HFFc6 (cell line): ENCODE measurements at regions not wholly inside any gene's neighbourhood (a gene's known extent, or its start where the extent isn't known, plus 50 kb on each side); places are given as distances from the start of the nearest gene placed in this dataset.

Source experiments
- DNase-seq: peaks from one replicate; pipeline ENCODE4 v3.0.0-alpha.2; 2018
- H3K27ac Mint-ChIP-seq: 2 replicates; pipeline ENCODE4 v1.8.0; 2020; ENCODE audit warnings: mild to moderate bottlenecking, mixed read lengths
- H3K27me3 Mint-ChIP-seq: 2 replicates; pipeline ENCODE4 v1.8.0; 2021; ENCODE audit warnings: mild to moderate bottlenecking, moderate library complexity, mixed read lengths; ENCODE audit not compliant: insufficient read depth
- H3K36me3 Mint-ChIP-seq: 2 replicates; pipeline ENCODE4 v1.8.0; 2021; ENCODE audit warnings: low read depth, mixed read lengths
- H3K4me1 Mint-ChIP-seq: 2 replicates; pipeline ENCODE4 v1.8.0; 2020; ENCODE audit warnings: low read depth, mixed read lengths
- H3K4me3 Mint-ChIP-seq: 2 replicates; pipeline ENCODE4 v1.8.0; 2020; ENCODE audit warnings: mild to moderate bottlenecking, moderate library complexity, mixed read lengths
- H3K9me3 Mint-ChIP-seq: 2 replicates; pipeline ENCODE4 v1.8.0; 2020; ENCODE audit warnings: mild to moderate bottlenecking, mixed read lengths
- TF ChIP-seq, protein P1 (sequence below): fragments of 200-600 bp; sonication (generic); IDR thresholded peaks from 2 replicates; pipeline ENCODE4 v1.5.0; 2021; ENCODE audit warnings: antibody characterized with exemption, mild to moderate bottlenecking

DNA sequence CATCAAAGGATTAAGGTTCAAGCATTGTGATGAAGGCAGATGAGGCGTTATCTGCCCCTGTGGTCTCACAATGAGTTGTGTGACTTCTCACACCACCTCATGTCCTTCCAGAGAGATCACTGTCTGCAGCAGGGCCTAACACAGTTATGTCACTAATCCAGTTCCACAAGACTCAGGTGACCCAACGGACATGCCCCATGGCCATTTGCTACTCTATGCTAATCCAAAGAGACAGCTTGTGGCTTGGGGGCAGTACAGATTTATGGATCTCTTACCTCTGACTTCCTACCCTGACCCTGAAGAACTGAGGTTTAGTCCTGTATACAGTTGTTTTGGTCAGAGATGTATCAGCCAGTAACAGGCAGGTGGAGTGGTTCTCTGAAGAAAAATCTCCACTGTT, 147.1 kb downstream of the GLUL start:
- no peak overlapping the region for H3K4me3 Mint-ChIP-seq
- TF ChIP-seq, protein P1, sequence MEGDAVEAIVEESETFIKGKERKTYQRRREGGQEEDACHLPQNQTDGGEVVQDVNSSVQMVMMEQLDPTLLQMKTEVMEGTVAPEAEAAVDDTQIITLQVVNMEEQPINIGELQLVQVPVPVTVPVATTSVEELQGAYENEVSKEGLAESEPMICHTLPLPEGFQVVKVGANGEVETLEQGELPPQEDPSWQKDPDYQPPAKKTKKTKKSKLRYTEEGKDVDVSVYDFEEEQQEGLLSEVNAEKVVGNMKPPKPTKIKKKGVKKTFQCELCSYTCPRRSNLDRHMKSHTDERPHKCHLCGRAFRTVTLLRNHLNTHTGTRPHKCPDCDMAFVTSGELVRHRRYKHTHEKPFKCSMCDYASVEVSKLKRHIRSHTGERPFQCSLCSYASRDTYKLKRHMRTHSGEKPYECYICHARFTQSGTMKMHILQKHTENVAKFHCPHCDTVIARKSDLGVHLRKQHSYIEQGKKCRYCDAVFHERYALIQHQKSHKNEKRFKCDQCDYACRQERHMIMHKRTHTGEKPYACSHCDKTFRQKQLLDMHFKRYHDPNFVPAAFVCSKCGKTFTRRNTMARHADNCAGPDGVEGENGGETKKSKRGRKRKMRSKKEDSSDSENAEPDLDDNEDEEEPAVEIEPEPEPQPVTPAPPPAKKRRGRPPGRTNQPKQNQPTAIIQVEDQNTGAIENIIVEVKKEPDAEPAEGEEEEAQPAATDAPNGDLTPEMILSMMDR = no peak
- H3K4me1 Mint-ChIP-seq = no peaks in the 10 kb centered on the region
- no peaks in the 10 kb centered on the region for H3K36me3 Mint-ChIP-seq
- no peaks in the 10 kb centered on the region for H3K9me3 Mint-ChIP-seq
- no peak overlapping the region for H3K27ac Mint-ChIP-seq
- peaks cover 24% of the 10 kb centered on the region for H3K27me3 Mint-ChIP-seq
- DNase-seq = no peak

DNA sequence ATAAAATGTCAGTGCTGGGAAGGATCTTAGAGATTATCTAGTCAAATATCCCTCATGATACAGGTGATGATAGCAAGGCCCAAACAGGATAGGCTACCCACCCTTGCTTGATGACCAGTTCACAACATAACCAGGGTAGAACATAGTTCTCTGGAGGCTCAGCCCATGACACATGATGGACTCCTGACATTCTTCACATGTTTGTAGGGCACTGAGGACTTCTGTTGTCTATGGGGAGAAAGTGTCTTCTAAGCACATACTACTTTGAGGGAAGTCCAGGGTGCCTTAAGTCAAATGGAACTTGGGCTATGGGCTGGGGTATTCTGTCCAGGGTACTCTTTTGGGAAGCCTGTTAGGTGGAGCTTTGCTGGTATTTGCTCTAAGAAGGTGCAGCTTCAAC, 148.9 kb downstream of the GLUL start:
- H3K9me3 Mint-ChIP-seq = no peaks in the 10 kb centered on the region
- no peaks in the 10 kb centered on the region for H3K4me1 Mint-ChIP-seq
- TF ChIP-seq, protein P1 = no peak
- H3K4me3 Mint-ChIP-seq = no peak overlapping the region
- H3K27ac Mint-ChIP-seq = no peak overlapping the region
- no peaks in the 10 kb centered on the region for H3K36me3 Mint-ChIP-seq
- DNase-seq = no peak
- H3K27me3 Mint-ChIP-seq = peaks cover 18% of the 10 kb centered on the region

DNA sequence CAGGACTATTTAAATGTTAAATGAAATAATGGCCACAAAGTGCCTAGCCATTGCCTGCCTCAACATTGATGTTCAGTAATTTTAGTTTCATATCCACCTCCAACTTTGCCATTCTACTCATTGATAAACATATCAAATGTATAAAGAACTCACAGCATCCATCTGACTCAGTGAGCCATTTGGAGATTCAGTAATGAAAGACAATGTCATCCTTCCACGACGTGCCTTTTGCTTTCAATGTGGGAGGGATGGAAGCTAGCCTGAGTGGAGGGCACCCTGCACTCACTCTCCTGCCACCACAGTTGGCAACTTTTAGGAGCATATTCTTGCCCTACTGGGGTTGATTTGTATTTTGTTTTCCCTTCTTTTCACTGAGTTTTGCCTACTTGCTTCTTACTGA, 151.5 kb downstream of the GLUL start:
- Mint-ChIP-seq H3K27me3 (peaks cover 18% of the 10 kb centered on the region), H3K9me3 (no peaks in the 10 kb centered on the region), H3K36me3 (no peaks in the 10 kb centered on the region), H3K4me1 (peaks cover 18% of the 10 kb centered on the region), H3K27ac (no peak overlapping the region), H3K4me3 (no peak overlapping the region)
- TF ChIP-seq, protein P1 = no peak
- DNase-seq = no peak

DNA sequence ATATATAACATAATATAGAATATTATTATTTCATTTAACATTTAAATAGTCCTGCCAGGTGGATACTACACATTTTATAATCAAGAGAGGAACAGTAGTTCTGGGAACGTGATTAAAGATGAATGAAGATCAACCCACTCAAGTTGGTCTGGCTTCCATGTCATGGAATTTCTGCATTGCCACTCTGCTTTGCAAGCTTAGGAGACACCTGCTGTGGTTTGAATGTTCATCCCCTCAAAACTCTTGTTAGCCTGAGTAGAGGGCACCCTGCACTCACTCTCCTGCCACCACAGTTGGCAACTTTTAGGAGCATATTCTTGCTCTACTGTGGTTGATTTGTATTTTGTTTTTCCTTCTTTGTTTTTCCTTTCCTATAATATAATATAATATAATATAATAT, 153.2 kb downstream of the GLUL start:
- H3K36me3 Mint-ChIP-seq = no peaks in the 10 kb centered on the region

DNA sequence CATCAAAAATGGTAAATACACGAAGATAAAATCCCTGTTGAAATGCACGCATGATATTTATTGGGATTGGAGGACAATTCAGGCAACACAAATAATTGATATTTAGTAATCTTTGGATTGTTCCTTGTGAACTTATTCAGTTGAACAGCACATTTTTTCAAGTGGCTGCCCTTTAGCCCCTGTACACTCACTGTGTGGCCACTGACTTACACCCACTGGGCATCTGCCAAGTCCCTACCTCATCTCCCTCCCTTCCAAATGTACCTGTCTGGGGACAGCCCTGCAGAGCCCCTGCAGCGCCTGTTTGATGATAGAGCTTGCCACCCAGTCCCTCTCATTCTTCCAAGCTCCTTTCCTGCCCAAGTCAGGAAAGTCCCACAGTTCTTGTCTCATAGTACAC, 154.3 kb downstream of the GLUL start:
- Mint-ChIP-seq H3K4me1 (peaks cover 18% of the 10 kb centered on the region), H3K36me3 (no peaks in the 10 kb centered on the region), H3K27me3 (peaks cover 11% of the 10 kb centered on the region), H3K27ac (no peak overlapping the region), H3K9me3 (no peaks in the 10 kb centered on the region), H3K4me3 (no peak overlapping the region)
- no peak for DNase-seq
- TF ChIP-seq, protein P1 = no peak

More for the DNA sequence above, 153.2 kb downstream of the GLUL start:
- no peak overlapping the region for H3K27ac Mint-ChIP-seq
- H3K4me3 Mint-ChIP-seq = no peak overlapping the region
- peaks cover 11% of the 10 kb centered on the region for H3K27me3 Mint-ChIP-seq
- DNase-seq = no peak
- no peaks in the 10 kb centered on the region for H3K9me3 Mint-ChIP-seq
- H3K4me1 Mint-ChIP-seq = peaks cover 18% of the 10 kb centered on the region
- TF ChIP-seq, protein P1 = no peak

DNA sequence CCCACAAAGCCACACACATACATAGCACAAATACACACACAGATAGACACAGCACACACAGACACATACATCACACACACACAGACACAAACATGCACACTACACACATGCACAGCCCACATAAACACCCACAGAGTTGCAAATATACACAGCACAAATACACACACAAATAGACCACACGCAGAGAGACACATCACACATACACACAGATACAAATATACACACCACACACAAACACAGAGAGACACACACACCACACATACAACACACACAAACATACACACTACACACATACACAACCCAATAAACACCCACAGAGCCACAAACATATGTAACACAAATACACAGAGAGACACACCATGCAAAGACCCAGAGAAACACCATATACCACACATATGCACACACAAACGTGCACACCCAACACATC, 154.9 kb downstream of the GLUL start:
- H3K4me1 Mint-ChIP-seq = peaks cover 18% of the 10 kb centered on the region

More for the DNA sequence above, 154.9 kb downstream of the GLUL start:
- H3K27me3 Mint-ChIP-seq = peaks cover 5% of the 10 kb centered on the region
- TF ChIP-seq, protein P1 = no peak
- DNase-seq = no peak
- no peaks in the 10 kb centered on the region for H3K36me3 Mint-ChIP-seq
- no peak overlapping the region for H3K4me3 Mint-ChIP-seq
- H3K27ac Mint-ChIP-seq = no peak overlapping the region
- no peaks in the 10 kb centered on the region for H3K9me3 Mint-ChIP-seq
